Endometrium (tissue), 2 donors: ENCODE measurements at regions not wholly inside any gene's neighbourhood (a gene's known extent, or its start where the extent isn't known, plus 50 kb on each side); places are given as distances from the start of the nearest gene placed in this dataset.

Experiments
- FAIRE-seq: peaks from 2 replicates; lab custom pipeline; 2012; peaks lifted over from hg19 to GRCh38; lab: Jason Lieb, UNC
- donor health status: control.
- donor health status: control.

GRCh38 chr16:66289051-66289680 is 77.3 kb upstream of the CDH5 start:
- no peak for FAIRE-seq

DNA sequence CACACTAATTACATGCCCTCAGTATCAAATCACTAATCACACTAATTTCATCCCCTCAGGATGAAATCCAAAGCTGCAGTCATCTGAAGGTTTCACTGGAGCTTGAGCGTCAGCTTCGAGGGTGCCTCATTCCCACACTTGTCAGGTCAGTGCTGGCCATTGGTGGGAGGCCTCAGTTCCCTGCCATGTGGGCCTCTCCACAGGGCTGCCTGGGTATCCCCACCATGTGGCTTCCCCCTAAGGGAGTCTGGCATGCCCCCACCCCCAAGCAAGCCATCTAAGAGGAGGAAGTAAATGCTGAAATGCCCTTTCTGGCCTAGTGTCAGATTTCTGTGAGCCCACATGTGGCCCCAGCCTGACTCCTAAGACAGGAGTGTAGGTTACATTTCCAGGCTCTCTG is 78.6 kb upstream of the CDH5 start:
- FAIRE-seq, result no peak

- FAIRE-seq, result no peak
Observed at GRCh38 chr16:66287416-66287815, 79.1 kb upstream of the CDH5 start.

GRCh38 chr16:66286527-66286926 is 80.0 kb upstream of the CDH5 start:
- no peak for FAIRE-seq

- FAIRE-seq, result no peak
Observed at GRCh38 chr16:66278604-66279262, 87.8 kb upstream of the CDH5 start.

GRCh38 chr16:66278111-66278531 is 88.4 kb upstream of the CDH5 start:
- no peak for FAIRE-seq

GRCh38 chr16:66277311-66278070 is 89.0 kb upstream of the CDH5 start:
- no peak for FAIRE-seq

- no peak for FAIRE-seq
Observed at GRCh38 chr16:66275775-66276428, 90.6 kb upstream of the CDH5 start.

- no peak for FAIRE-seq
Observed at GRCh38 chr16:66274335-66275110, 92.0 kb upstream of the CDH5 start.

- no peak for FAIRE-seq
Observed at GRCh38 chr16:66273644-66274334, 92.7 kb upstream of the CDH5 start.

DNA sequence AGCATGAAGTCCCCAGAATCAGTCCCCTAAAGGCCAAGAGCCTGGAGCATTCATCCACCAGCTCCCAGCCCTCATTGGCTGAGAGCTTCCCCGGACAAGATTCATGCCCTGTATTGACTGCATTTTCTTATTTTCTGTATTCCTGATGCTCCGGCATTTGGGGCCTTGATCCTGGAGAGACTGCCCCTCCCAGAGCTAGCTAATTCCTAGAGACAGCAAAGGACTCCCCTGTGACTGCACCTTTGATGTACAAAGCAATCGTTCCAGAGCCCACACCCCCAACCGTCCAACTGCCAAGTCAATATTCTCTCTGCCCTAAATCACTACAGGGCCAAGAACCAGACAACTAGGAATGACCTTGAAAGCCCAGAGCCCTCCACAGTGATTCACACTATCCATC is 93.4 kb upstream of the CDH5 start:
- FAIRE-seq, result no peak

- FAIRE-seq, result no peak
Observed at GRCh38 chr16:66272461-66272860, 94.0 kb upstream of the CDH5 start.

DNA sequence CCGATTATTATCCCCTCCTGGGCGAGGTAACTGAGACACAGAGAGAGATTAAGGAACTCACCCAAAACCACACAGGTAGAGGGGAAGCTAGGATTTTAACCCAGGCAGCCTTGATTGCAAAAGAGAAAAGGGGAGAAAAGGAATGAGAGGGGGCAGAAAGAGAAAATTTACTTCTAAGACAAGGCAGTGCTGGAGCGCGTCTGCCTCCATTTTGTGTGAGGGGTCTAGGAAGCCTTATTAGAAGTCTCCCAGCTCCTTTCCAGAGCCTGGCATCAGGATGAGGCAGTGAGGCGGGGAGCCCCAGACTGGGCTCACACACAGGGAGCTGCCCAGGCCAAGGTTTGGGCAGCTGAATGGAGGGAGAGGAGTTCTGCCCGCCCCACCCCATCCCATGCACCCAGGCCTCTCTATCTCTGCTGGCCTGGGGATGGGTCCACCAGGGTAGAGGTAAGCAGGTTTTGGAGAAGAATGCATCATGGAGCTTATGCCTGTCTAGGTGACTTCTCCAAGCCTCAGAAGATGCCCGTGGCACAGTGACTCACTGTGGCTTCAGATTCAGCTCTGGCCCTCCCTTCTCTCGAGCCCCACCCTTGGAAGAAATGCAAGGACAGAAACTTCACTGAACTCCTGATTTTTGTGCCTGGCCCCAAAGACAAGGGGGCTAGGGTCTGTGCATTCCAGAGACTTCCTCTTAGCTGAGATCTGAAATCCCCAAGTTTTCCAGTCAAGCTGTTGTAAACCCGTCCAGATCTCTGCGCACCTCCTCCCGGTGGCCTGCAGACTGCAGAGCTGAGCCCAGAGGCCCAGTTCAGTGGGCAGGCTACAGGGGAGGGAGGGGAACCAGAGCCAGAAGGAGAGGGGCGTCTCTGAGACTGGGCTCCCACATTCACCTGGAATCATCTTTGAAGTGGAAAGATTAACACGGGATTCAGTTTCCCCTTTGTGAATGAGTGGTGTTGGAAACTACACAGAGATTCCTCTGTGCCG is 95.1 kb upstream of the CDH5 start:
- no peak for FAIRE-seq

DNA sequence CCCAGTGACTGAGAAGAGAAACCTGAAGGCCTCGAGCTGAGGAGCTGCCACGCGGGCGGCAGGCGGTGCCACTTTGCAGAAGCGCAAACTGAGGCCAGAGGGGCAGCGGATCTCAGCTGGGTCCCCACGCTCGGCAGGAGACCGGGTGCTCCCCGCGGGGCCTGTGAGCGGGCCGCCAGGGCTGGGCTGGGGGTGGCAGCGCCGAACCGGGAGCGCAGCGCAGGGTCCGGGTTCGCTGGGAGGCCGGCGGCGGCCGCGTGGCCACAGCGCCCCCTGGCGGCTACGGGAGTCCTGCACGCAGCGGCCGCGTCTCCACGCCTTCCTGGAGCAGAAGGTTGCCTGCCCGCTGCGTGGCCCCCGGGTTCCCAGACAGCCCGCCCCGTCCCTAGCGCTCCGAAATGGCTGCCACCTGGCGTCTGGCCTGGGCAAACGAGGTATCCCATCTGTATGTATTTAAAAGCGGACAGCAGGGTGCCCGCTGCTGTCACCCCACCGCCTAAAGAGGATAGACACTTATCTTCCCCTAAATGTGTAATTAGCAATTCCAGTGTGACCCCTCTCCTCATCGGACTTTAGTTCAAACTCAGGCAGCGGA is 96.1 kb upstream of the CDH5 start:
- FAIRE-seq, result no peak

GRCh38 chr16:66269617-66270332 is 96.7 kb upstream of the CDH5 start:
- no peak for FAIRE-seq

DNA sequence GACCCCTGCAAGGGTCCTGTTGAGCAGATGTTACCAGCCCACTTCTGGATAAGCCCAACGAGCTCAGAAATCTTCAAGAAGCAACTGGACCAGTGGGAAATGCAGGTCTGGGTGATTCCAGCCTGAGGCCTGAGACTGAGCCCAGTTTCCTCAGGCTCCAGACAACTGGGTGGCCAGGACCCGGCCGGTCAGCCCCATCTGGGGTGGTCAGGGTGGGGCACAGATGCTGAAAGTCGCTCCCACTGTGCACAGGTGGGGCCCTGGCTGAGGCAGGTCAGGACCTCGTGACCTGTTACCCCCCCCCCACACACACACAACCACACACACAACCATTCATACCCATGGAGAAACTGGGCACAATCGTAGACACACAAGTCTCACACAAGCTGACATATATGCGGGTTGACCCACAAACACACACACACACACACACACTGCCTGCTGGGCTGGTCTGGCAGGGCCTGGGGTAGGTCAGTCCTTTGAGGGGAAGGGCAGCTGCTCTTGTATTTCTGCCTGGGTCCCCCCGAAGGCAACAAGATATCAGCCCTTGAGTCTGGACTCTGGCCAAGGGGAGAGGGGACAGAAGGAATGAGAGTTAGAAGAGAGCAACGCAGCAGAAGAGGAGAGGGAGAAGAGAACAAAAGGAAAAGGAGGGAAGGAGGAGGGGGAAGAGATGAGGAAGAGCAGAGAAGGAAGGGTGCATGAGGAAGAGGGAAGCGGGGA is 99.0 kb upstream of the CDH5 start:
- no peak for FAIRE-seq

DNA sequence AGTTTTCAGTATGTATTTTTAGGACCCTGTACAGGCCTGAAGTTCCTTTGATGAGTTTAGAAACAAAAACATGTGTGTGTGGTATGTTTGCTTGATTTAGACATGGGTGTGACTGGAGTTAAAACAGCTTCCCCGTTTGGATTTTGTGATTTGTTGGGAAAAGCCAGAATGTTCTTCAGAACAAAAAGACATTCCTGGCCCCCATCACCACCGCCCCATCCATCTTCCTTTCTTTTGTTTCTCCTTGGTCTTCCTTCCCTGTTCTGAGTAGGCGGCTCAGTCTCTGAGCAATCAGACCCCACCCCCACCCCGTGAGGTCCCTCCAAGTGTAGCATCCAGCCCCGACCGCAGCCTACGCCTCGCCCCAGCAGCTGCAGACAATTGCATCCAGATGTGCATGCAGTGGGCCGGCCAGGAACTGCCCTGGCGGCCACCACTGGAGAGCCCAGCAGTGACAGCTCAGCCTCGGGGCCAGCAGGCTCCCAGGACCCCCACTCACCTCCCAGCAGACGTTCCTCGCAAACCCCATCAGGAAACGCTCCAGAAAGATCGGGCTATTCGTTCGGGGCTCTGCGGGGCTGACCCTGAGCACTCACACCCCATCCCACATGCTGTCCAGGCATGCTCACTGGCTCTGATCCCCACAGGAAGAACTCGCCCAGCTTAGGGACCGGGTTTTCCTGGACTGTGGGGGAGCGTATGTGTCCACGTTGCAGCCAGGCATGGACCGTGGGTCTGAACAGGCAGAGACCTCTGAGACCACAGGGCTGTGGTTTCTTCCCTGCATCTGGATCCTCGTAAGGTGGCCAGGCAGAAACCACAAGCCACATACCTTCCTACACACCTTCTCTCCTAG is 99.8 kb upstream of the CDH5 start:
- peak; percentile 97 for FAIRE-seq
